ENCODE measurements at regions not wholly inside any gene's neighbourhood (a gene's known extent, or its start where the extent isn't known, plus 50 kb on each side); places are given as distances from the start of the nearest gene placed in this dataset.

DNA sequence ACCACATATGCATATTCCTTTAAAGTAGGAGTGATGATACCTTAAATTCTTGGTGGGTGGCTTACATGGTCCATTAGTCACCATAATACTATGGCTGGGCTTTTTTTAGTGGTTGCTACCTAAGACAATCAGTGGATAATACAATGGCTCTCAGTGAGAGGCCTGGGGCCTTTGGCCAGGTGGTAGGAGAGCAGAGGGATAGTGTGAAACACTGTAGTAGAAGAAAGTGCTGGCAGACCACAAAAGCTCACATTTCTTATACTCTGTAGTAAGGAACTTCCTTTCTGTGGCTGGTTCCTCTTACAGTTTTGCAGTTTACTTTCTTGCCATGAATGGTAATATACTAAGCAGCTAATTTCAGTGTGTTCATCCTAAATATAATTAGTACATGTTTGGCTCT, 583.5 kb downstream of the XIRP2 start:
- DNase-seq = no peak
- no peak overlapping the region for H3K27ac Mint-ChIP-seq
- H3K4me1 Mint-ChIP-seq (ENCODE audit: low read depth) = no peaks in the 10 kb centered on the region
- H3K4me3 Mint-ChIP-seq = no peak overlapping the region
- no peak for ATAC-seq (replicated peaks in 1 of 2)
- H3K27me3 Mint-ChIP-seq (ENCODE audit: low read depth) = no peaks in the 10 kb centered on the region
- peaks cover 2 to 3% of the 10 kb centered on the region in 2 donors for H3K9me3 Mint-ChIP-seq
- no peaks in the 10 kb centered on the region for H3K36me3 Mint-ChIP-seq (ENCODE audit: insufficient read depth in 2 of 2)

DNA sequence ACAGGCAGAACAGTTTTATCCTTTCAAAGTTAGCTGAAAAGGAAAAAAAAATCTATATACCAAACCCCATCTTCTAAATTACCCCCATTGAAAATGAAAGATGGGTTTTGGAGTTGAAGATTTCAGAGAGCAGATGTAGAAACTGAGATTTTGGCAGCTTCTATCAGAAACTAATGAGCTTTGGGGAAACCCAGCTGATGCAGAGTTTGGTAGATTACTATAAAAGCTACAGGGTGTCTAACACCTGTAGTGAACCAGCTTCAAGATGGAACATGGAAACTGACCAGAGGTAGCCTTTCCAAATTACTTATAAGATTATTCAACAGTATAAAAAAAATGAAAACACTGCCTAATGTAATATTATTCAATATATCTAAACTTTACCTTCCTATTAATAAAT, 583.1 kb downstream of the XIRP2 start:
- peaks cover 2 to 3% of the 10 kb centered on the region in 2 donors for H3K9me3 Mint-ChIP-seq
- ATAC-seq (replicated peaks in 1 of 2) (no peak), DNase-seq (no peak)
- no peak overlapping the region for H3K4me3 Mint-ChIP-seq
- H3K36me3 Mint-ChIP-seq (ENCODE audit: insufficient read depth in 2 of 2) = no peaks in the 10 kb centered on the region
- H3K4me1 Mint-ChIP-seq (ENCODE audit: low read depth) = no peaks in the 10 kb centered on the region
- no peaks in the 10 kb centered on the region for H3K27me3 Mint-ChIP-seq (ENCODE audit: low read depth)
- H3K27ac Mint-ChIP-seq = no peak overlapping the region

DNA sequence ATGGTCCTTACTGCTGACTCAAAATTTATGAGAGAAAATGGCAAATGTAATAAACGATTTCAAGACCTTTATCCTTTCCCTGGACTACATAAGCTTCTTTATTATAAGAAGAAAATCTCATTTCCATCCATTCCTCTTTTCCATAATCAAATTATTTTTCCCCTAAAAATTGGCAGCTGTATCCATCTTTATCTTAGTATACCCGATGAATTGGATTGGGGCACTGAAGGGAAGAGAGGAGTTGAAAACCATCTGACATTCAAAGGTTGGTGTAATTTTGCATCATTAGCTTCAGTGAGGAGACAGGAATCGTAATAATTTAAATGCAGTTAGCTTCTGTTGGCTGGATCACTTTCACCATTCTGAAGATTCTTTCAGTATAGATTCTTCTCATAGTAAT, 574.1 kb downstream of the XIRP2 start:
- H3K27me3 Mint-ChIP-seq (ENCODE audit: low read depth) = no peaks in the 10 kb centered on the region
- no peaks in the 10 kb centered on the region for H3K4me1 Mint-ChIP-seq (ENCODE audit: low read depth)
- peaks cover 0 to 4% of the 10 kb centered on the region in 2 donors for H3K36me3 Mint-ChIP-seq (ENCODE audit: insufficient read depth in 2 of 2)
- ATAC-seq (replicated peaks in 1 of 2) = no peak
- peaks cover 2 to 3% of the 10 kb centered on the region in 2 donors for H3K9me3 Mint-ChIP-seq
- no peak for DNase-seq
- no peak overlapping the region for H3K27ac Mint-ChIP-seq
- H3K4me3 Mint-ChIP-seq = no peak overlapping the region

DNA sequence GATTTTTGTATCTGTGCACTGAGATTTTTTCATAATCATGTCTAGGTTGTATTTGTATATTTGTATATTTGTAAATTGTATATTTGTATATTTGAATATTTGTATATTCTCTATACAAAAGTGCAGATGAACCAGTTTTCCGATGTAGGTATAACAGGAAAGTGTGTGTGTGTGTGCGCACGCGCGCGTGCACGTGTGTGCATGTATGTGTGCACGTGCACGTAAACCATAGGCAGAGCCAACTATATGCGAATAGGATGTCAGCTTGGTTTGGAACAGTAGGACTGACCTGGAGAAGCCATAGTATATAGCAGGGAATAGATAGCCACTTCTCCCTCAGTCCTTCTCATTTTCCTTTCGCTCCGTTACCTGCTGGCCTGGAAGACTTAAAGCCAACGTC, 565.8 kb downstream of the XIRP2 start:
- Mint-ChIP-seq H3K36me3 (ENCODE audit: insufficient read depth in 2 of 2) (peaks cover 0 to 2% of the 10 kb centered on the region in 2 donors), H3K27ac (no peak overlapping the region), H3K27me3 (ENCODE audit: low read depth) (no peaks in the 10 kb centered on the region), H3K4me3 (no peak overlapping the region), H3K9me3 (peaks cover 7 to 12% of the 10 kb centered on the region in 2 donors), H3K4me1 (ENCODE audit: low read depth) (no peaks in the 10 kb centered on the region)
- DNase-seq = no peak
- ATAC-seq (replicated peaks in 1 of 2) = no peak

DNA sequence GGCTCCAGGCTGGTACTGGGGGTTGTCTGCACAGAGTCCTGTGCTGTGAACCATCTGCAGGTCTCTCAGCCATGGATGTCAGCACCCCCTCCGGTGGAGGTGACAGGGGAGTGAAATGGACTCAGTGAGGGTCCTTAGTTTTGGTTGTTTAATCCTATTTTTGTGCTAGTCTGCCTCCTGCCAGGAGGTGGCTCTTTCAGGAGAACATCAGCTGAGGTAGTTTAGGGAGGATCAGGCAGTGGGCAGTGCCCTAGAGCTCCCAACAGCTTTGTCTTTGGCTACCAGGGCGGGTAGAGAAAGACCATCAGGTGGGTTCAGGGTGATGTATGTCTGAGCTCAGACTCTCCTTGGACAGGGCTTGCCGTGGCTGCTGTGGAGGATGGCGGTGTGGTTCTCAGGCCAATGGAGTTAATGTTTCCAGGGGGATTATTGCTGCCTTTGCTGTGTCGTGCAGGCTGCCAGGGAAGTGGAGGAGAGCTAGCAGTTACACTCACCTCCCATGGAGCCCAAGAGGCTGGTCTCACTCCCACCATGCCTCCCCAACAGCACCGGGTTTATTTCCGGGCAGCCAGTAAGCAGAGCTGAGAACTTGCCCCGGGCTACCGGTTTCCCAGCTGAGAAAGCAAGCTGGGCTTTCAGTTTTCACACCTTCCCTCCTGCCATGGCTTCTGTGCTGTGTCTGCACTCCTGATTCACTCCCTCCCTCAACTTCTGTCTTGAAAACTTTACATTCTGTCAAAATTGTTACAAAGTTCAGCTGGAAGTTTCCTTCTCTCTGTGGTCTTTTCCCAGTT, 563.4 kb downstream of the XIRP2 start:
- peaks cover 12 to 15% of the 10 kb centered on the region in 2 donors for H3K9me3 Mint-ChIP-seq
- H3K4me3 Mint-ChIP-seq = no peak overlapping the region
- no peaks in the 10 kb centered on the region for H3K4me1 Mint-ChIP-seq (ENCODE audit: low read depth)
- H3K36me3 Mint-ChIP-seq (ENCODE audit: insufficient read depth in 2 of 2) = peaks cover 0 to 3% of the 10 kb centered on the region in 2 donors
- ATAC-seq (replicated peaks in 1 of 2) (no peak), DNase-seq (no peak)
- H3K27ac Mint-ChIP-seq = no peak overlapping the region
- H3K27me3 Mint-ChIP-seq (ENCODE audit: low read depth) = no peaks in the 10 kb centered on the region

DNA sequence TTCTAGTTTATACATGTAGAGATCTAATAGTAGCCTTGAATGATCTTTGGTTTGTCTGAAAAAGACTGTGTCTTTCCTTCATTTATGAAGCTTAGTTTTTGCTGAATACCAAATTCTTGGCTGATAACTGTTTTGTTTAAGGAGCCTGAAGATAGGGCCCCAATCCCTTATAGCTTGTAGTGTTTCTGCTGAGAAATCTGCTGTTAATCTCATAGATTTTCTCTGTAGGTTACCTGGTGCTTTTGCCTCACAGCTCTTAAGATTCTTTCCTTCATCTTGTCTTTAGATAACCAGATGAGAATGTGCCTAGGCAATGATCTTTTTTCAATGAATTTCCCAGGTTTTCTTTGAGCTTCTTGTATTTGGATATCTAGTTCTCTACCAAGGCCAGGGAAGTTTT, 562.1 kb downstream of the XIRP2 start:
- Mint-ChIP-seq H3K27me3 (ENCODE audit: low read depth) (no peaks in the 10 kb centered on the region), H3K4me3 (no peak overlapping the region), H3K27ac (no peak overlapping the region), H3K36me3 (ENCODE audit: insufficient read depth in 2 of 2) (peaks cover 0 to 3% of the 10 kb centered on the region in 2 donors), H3K9me3 (peaks cover 15% of the 10 kb centered on the region in 2 donors), H3K4me1 (ENCODE audit: low read depth) (no peaks in the 10 kb centered on the region)
- DNase-seq (no peak), ATAC-seq (replicated peaks in 1 of 2) (no peak)

DNA sequence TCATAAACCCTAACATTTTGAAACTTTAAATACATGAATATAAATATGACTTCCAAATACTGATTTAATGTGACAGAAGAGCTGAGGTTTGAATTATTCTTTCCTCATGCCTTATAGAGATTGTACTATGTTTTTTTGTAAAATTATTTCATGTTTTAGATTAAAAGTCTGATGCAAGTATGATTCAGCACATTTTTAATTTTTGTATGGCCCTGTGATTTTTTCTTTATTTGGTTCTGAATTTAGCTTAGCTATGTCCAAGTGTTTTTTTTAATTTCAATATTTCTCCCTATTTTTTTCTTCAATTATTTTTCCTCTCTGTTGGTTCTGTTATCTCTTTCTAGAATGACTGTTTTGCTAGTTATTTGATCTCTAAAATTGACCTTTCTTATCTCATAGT, 552.1 kb downstream of the XIRP2 start:
- H3K4me1 Mint-ChIP-seq (ENCODE audit: low read depth) = no peaks in the 10 kb centered on the region

DNA sequence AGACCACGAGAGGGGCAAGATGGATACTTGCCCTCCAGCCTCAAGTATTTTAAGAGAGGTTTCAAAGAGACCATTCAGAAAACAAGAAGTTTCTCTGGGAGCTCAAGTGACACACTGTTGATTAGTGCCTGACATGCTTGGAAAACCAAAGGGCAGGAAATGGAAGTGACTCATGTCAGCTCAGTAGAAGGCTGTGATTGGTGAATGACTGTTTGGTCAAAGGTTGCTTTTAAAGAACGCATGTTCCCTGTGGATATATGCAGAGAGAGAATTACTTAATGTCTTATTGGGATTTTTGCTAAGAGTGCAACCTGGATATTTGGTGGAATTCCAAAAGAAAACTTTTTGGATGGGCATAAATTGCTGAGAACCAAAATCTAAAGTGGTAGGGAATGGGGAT, 549.9 kb downstream of the XIRP2 start:
- ATAC-seq (replicated peaks in 1 of 2) (no peak), DNase-seq (no peak)
- Mint-ChIP-seq H3K9me3 (peaks cover 3 to 4% of the 10 kb centered on the region in 2 donors), H3K27me3 (ENCODE audit: low read depth) (no peaks in the 10 kb centered on the region), H3K27ac (no peak overlapping the region), H3K4me3 (no peak overlapping the region), H3K36me3 (ENCODE audit: insufficient read depth in 2 of 2) (peaks cover 0 to 1% of the 10 kb centered on the region in 2 donors), H3K4me1 (ENCODE audit: low read depth) (no peaks in the 10 kb centered on the region)

More for the DNA sequence above, 552.1 kb downstream of the XIRP2 start:
- no peaks in the 10 kb centered on the region for H3K27me3 Mint-ChIP-seq (ENCODE audit: low read depth)
- peaks cover 6 to 11% of the 10 kb centered on the region in 2 donors for H3K9me3 Mint-ChIP-seq
- H3K4me3 Mint-ChIP-seq = no peak overlapping the region
- H3K27ac Mint-ChIP-seq = no peak overlapping the region
- DNase-seq (no peak), ATAC-seq (replicated peaks in 1 of 2) (no peak)
- H3K36me3 Mint-ChIP-seq (ENCODE audit: insufficient read depth in 2 of 2) = peaks cover 0 to 1% of the 10 kb centered on the region in 2 donors

DNA sequence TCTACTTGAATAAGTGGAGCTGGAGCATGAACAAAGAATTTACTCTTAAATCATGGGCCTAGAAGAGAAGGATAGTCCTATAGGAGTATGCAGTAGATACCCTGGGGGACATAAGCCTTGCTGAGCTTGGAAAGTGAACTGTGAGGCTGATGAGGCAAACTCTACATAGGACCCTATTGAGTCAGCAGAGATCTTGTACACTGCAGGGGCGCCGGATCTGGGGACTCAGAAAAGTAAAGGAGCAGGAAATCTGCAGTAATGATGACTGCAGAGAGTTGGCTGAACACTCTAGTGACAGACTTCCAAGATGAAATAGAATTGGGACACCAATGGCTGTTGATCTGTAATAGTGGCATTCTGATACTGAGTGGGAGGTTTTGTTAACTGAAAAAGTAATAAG, 543.7 kb downstream of the XIRP2 start:
- H3K27me3 Mint-ChIP-seq (ENCODE audit: low read depth) = no peaks in the 10 kb centered on the region
- H3K4me1 Mint-ChIP-seq (ENCODE audit: low read depth) = no peaks in the 10 kb centered on the region
- no peaks in the 10 kb centered on the region for H3K36me3 Mint-ChIP-seq (ENCODE audit: insufficient read depth in 2 of 2)
- peaks cover 4 to 6% of the 10 kb centered on the region in 2 donors for H3K9me3 Mint-ChIP-seq
- H3K4me3 Mint-ChIP-seq = no peak overlapping the region
- ATAC-seq (replicated peaks in 1 of 2) (no peak), DNase-seq (no peak)
- no peak overlapping the region for H3K27ac Mint-ChIP-seq

DNA sequence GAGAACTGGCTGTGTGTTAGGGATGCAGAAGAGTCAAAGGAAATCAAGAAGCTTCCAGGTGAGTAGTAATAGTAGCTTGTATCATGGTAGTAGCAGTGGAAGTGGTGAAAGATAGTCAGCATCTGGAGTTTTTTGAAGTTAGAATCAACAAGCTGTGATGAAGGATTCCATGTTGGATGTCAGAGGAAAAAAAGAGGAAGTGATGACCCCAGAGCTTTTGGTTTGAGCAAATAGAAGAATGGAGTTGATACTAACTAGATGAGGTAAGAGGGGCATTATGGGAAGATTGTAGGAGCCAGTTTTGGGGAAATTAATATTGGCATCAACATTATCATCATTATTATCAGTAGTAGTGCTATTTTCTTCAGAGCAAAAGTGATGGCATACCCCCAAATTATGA, 542.2 kb downstream of the XIRP2 start:
- H3K4me3 Mint-ChIP-seq = no peak overlapping the region
- ATAC-seq (replicated peaks in 1 of 2) (no peak), DNase-seq (no peak)
- no peaks in the 10 kb centered on the region for H3K27me3 Mint-ChIP-seq (ENCODE audit: low read depth)
- H3K9me3 Mint-ChIP-seq = peaks cover 0 to 3% of the 10 kb centered on the region in 2 donors
- H3K27ac Mint-ChIP-seq = no peak overlapping the region
- H3K4me1 Mint-ChIP-seq (ENCODE audit: low read depth) = no peaks in the 10 kb centered on the region
- H3K36me3 Mint-ChIP-seq (ENCODE audit: insufficient read depth in 2 of 2) = no peaks in the 10 kb centered on the region

DNA sequence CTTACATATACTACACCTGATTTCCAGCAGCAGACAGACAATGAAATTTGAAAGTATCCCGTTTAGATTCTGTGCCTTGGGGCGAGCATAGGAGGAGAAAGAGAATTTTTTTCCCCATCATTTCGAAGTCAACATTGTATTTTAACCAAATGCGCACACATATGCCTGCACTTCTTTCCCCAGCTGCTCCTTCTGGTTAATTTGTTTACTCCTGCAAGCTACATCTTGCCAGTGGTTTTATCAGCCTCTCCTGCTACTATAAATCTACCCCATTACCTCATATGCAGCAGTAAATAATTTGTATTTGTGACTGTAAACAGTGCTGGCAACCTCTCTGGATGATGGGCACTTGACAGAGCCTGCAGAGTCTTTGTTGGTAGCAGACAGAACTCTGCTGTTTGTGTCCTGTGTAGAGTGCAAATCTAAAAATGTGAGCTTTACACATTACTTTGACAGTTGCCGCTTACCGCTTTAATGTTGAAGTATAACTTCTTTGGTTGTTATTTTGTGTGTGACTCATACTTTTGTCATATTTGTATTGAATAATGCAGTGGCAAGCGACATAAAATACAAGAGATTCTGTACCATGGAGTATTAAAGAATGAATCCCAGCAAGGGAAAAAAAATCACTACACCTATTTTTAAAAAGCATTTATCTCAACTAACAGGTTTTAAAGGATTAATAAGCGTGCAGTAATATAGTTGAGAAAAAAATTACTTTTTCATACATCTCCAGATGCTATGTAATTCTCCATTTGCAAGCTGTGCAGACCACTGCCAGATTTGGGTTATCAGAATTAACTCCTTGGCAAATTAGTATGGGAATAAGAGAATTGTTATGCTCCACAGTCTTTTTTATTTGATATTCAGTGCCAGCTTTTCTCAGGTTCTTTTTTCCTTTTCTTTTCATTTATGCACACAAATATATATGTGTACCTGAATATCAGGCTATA, 536.8 kb downstream of the XIRP2 start:
- H3K4me1 Mint-ChIP-seq (ENCODE audit: low read depth) = no peaks in the 10 kb centered on the region
- no peaks in the 10 kb centered on the region for H3K27me3 Mint-ChIP-seq (ENCODE audit: low read depth)
- DNase-seq (no peak), ATAC-seq (replicated peaks in 1 of 2) (no peak)
- H3K36me3 Mint-ChIP-seq (ENCODE audit: insufficient read depth in 2 of 2) = no peaks in the 10 kb centered on the region
- H3K9me3 Mint-ChIP-seq = peaks cover 0 to 2% of the 10 kb centered on the region in 2 donors
- no peak overlapping the region for H3K27ac Mint-ChIP-seq
- H3K4me3 Mint-ChIP-seq = no peak overlapping the region

DNA sequence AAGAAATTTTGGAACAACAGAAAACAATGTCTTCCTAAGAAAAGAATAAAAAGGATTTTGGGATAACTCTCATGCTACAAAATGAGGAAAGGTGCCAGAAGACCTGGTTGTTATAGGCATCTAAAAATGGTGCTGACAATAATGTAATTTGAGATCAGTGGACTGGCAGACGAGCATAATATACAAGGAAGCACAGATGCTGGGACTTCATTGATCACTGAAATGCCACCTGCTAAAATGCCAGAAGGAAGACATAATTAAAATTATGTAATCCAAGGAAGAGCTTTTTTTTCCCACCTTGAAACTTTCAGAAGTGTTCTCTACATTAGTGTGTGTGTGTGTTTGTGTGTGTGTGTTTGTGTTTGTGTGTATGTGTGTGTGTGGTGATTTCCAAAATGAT, 535.9 kb downstream of the XIRP2 start:
- Mint-ChIP-seq H3K27me3 (ENCODE audit: low read depth) (no peaks in the 10 kb centered on the region), H3K4me3 (no peak overlapping the region)

DNA sequence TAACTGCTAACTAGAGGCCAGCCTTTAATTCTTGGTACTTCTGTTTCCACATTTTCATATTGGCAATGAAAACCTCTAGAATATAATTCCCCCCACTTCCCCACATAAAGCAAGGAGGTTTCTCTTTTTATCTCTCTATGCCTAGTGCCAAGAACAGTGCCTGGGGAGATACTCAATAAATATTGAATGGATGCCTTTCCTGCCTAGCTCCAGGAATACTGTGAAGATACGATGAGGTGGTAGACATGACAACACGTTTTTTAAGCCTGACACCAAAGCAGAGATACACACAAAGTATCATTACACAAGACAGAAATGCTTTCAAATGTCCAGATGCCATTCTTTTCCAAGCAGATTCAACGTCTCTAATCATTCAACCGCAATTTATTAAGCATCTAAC, 535.5 kb downstream of the XIRP2 start:
- H3K27me3 Mint-ChIP-seq (ENCODE audit: low read depth) = no peaks in the 10 kb centered on the region
- no peaks in the 10 kb centered on the region for H3K36me3 Mint-ChIP-seq (ENCODE audit: insufficient read depth in 2 of 2)
- peaks cover 0 to 2% of the 10 kb centered on the region in 2 donors for H3K9me3 Mint-ChIP-seq
- DNase-seq (no peak), ATAC-seq (replicated peaks in 1 of 2) (no peak)
- no peak overlapping the region for H3K4me3 Mint-ChIP-seq
- H3K27ac Mint-ChIP-seq = no peak overlapping the region
- no peaks in the 10 kb centered on the region for H3K4me1 Mint-ChIP-seq (ENCODE audit: low read depth)

More for the DNA sequence above, 535.9 kb downstream of the XIRP2 start:
- Mint-ChIP-seq H3K27ac (no peak overlapping the region), H3K9me3 (peaks cover 0 to 2% of the 10 kb centered on the region in 2 donors), H3K36me3 (ENCODE audit: insufficient read depth in 2 of 2) (no peaks in the 10 kb centered on the region), H3K4me1 (ENCODE audit: low read depth) (no peaks in the 10 kb centered on the region)
- no peak for DNase-seq
- no peak for ATAC-seq (replicated peaks in 1 of 2)
